Lower lobe of right lung (tissue), 2 donors: ENCODE measurements at regions not wholly inside any gene's neighbourhood (a gene's known extent, or its start where the extent isn't known, plus 50 kb on each side); places are given as distances from the start of the nearest gene placed in this dataset.

Experiments
- ATAC-seq, 2 donors: fragments of 200-7000 bp; cut with Tn5 transposase; one replicate each; pipeline ENCODE4 v1.9.1; 2020 to 2022; ENCODE audit warnings: mild to moderate bottlenecking in 2 of 2, moderate library complexity in 2 of 2
- DNase-seq: peaks from one replicate; pipeline ENCODE4 v3.0.0-alpha.2; 2020
- H3K27ac ChIP-seq: fragments of 200-600 bp; one replicate; pipeline ENCODE4 v1.8.0; 2022
- H3K27me3 ChIP-seq: fragments of 200-600 bp; one replicate; pipeline ENCODE4 v1.8.0; 2022; ENCODE audit warnings: low read depth
- H3K36me3 ChIP-seq: fragments of 200-600 bp; one replicate; pipeline ENCODE4 v1.8.0; 2022; ENCODE audit warnings: mild to moderate bottlenecking
- H3K4me1 ChIP-seq: fragments of 200-600 bp; one replicate; pipeline ENCODE4 v1.8.0; 2022
- H3K4me3 ChIP-seq: fragments of 200-600 bp; one replicate; pipeline ENCODE4 v1.8.0; 2022; ENCODE audit warnings: mild to moderate bottlenecking
- H3K9me3 ChIP-seq: fragments of 200-600 bp; one replicate; pipeline ENCODE4 v1.8.0; 2022
- intact Hi-C: fragments of 100-400 bp; cut with DNase I; formaldehyde crosslinking; loops from one replicate; pipeline ENCODE4 v1.11.0; 2022
- TF ChIP-seq, protein P1 (sequence below): fragments of 200-600 bp; IDR thresholded peaks from one replicate; pipeline ENCODE4 v1.8.0; 2022; ENCODE audit warnings: antibody characterized with exemption, mild to moderate bottlenecking
- donor health status: DM: no; HTN: yes; CAD: no; lungs with severe emphysema.

DNA sequence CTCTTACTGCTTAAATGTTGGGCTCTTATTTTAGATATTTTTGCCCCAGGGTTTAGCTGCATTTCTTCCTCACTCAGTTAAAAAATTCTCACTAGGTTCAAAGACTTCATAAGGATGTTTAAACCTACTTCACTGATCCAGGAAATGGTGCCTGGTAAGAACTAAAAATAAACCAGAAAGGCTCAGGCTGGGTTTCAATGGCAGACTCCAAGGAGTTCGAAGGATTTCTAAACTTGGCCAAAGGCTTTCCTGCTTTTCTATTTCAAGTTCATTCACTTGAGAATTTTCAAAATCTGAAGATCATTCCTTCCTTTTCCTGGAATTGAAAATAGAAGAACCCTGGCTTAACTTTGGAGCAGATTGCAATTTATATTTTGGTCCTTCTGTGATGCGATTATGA is 193.0 kb upstream of the MAP1B start:
- ATAC-seq (no peak), DNase-seq (no peak)
- no peaks in the 10 kb centered on the region for H3K36me3 ChIP-seq
- no peaks in the 10 kb centered on the region for H3K9me3 ChIP-seq
- H3K27ac ChIP-seq: no peak overlapping the region
- H3K4me1 ChIP-seq: no peaks in the 10 kb centered on the region
- TF ChIP-seq, protein P1, sequence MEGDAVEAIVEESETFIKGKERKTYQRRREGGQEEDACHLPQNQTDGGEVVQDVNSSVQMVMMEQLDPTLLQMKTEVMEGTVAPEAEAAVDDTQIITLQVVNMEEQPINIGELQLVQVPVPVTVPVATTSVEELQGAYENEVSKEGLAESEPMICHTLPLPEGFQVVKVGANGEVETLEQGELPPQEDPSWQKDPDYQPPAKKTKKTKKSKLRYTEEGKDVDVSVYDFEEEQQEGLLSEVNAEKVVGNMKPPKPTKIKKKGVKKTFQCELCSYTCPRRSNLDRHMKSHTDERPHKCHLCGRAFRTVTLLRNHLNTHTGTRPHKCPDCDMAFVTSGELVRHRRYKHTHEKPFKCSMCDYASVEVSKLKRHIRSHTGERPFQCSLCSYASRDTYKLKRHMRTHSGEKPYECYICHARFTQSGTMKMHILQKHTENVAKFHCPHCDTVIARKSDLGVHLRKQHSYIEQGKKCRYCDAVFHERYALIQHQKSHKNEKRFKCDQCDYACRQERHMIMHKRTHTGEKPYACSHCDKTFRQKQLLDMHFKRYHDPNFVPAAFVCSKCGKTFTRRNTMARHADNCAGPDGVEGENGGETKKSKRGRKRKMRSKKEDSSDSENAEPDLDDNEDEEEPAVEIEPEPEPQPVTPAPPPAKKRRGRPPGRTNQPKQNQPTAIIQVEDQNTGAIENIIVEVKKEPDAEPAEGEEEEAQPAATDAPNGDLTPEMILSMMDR: no peak
- intact Hi-C loops: no loop called here
- H3K27me3 ChIP-seq: no peaks in the 10 kb centered on the region
- no peak overlapping the region for H3K4me3 ChIP-seq

DNA sequence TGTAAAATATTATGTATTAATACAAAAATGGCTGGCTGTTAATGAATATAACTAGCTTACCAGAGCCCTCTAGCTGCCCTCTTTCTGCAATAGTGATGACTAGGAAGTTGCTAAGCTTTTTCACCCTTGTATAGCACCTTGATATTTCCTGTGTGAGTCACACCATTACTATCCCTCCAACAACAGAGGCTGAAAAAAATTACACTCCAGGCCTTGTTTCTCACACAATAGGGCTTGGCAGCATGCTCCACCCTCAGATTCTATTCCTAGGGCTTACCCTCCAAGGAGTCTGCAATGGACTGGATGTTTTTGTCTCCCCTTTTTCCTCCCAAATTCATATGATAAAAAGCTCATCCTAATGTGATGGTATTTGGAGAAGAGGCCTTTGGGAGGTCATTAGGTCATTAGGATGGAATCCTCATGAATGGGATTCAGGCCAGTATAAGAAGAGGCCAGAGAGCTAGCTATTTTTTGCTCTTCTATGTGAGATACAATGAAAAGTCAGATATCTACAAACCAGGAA is 184.6 kb upstream of the MAP1B start:
- H3K9me3 ChIP-seq: no peaks in the 10 kb centered on the region
- intact Hi-C loops: no loop called here
- TF ChIP-seq, protein P1: no peak
- no peak for DNase-seq
- H3K36me3 ChIP-seq: no peaks in the 10 kb centered on the region
- no peaks in the 10 kb centered on the region for H3K4me1 ChIP-seq
- H3K4me3 ChIP-seq: no peak overlapping the region
- no peak for ATAC-seq
- H3K27ac ChIP-seq: no peak overlapping the region
- H3K27me3 ChIP-seq: no peaks in the 10 kb centered on the region

DNA sequence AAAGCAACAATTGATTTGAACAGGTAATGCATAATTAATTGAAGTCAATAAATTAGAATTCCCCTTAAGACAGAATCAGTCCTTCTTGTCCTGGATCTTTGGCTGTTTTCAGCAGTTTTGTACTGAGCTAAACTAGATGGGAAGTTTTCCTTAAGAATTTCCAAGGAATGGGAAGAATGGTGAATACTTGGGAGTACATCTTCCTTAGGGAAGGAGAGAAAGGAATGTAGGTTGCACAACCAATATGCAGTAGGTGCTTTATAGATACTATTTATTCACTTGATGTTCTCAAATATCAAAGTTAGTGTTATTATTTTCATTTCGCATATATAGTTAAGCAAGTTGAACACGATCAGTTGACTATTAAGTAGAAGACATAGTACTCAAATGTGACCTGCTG is 183.5 kb upstream of the MAP1B start:
- Histone ChIP-seq H3K9me3 (no peaks in the 10 kb centered on the region), H3K36me3 (no peaks in the 10 kb centered on the region), H3K4me1 (no peaks in the 10 kb centered on the region), H3K27me3 (no peaks in the 10 kb centered on the region), H3K4me3 (no peak overlapping the region), H3K27ac (no peak overlapping the region)
- no peak for DNase-seq
- TF ChIP-seq, protein P1: no peak
- intact Hi-C loops: no loop called here
- ATAC-seq: no peak

DNA sequence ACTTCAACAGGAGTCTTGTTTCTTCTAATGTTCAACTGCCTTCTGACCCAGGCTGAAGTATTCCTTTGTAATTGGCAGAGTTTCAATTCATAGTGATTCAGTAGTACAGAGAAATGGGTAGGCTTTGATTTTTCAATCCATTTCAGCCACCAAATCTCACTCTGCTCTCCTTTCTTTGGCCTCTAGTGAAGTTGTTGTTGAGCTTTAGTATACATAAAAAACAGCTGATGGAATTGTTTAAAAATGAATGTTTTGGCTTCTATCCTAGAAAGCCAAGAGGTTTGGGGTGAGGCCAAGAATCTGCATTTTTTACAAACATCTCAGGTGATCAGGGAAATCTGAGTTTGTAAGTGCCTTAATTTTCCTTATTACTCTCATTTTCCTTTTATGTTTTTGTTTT is 182.9 kb upstream of the MAP1B start:
- Histone ChIP-seq H3K36me3 (no peaks in the 10 kb centered on the region), H3K27me3 (no peaks in the 10 kb centered on the region), H3K27ac (no peak overlapping the region), H3K9me3 (no peaks in the 10 kb centered on the region), H3K4me1 (no peaks in the 10 kb centered on the region), H3K4me3 (no peak overlapping the region)
- TF ChIP-seq, protein P1: no peak
- ATAC-seq (no peak), DNase-seq (no peak)
- intact Hi-C loops: no loop called here

DNA sequence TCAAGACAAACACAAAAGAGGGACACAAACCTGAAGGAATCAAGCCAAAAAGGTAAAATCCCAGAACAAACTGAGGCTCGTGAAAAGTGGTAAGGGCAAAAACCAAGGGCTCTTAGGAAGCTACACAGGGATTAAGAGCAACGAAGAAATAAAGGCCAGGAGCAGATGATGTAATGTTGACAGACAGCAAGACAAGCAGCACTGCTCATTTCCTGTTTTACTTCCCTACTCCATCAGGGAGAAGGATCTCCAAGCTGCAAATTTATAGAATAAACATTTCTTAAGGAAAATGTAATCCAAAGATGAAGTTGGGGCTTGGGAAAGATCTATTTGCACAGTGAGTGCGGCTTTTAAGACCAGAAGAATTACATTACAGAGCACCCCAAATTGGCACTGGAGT is 182.3 kb upstream of the MAP1B start:
- DNase-seq (no peak), ATAC-seq (peak in 1 of 2 donors; percentile 51)
- H3K9me3 ChIP-seq: no peaks in the 10 kb centered on the region
- intact Hi-C loops: no loop called here
- H3K27ac ChIP-seq: no peak overlapping the region
- TF ChIP-seq, protein P1: no peak
- no peaks in the 10 kb centered on the region for H3K27me3 ChIP-seq
- H3K4me3 ChIP-seq: no peak overlapping the region
- H3K36me3 ChIP-seq: no peaks in the 10 kb centered on the region
- H3K4me1 ChIP-seq: no peaks in the 10 kb centered on the region

DNA sequence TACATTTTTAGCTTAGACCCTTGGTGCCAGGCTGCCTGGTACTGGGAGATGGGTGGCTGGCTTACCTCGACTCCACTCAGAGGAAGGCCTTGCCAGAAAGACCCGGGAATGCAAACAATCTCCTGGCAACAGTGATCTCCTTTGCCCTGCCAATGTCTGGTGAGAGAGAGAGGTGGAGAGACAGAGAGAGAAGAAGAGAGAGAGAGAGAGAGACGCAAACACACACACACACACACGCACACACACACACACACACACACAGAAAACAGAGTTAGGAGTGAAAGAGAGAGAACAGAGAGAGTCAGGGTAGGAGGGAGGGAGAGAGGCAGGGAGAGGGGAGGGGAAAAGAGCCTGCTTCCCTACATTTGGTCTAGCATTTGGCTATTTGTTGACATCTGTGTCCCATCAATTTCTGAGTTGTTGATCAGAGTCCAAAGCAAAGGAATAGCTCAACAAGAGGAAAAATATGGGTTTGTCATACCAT is 181.6 kb upstream of the MAP1B start:
- H3K36me3 ChIP-seq: no peaks in the 10 kb centered on the region
- no peak overlapping the region for H3K4me3 ChIP-seq
- H3K27ac ChIP-seq: no peak overlapping the region
- peak in 1 of 2 donors; percentile 17 for ATAC-seq
- intact Hi-C loops: no loop called here
- H3K27me3 ChIP-seq: no peaks in the 10 kb centered on the region
- H3K9me3 ChIP-seq: no peaks in the 10 kb centered on the region
- DNase-seq: no peak
- TF ChIP-seq, protein P1: no peak
- no peaks in the 10 kb centered on the region for H3K4me1 ChIP-seq
